Neuronal stem cell (in vitro differentiated cells): ENCODE measurements at regions not wholly inside any gene's neighbourhood (a gene's known extent, or its start where the extent isn't known, plus 50 kb on each side); places are given as distances from the start of the nearest gene placed in this dataset.
"Not testable (repeated sequence)": the region's sequence is repeated elsewhere in the genome, so short reads cannot be mapped to it uniquely, and the experiment has no call there.

Source experiments
- DNase-seq: peaks from one replicate; pipeline ENCODE4 v3.0.0-alpha.2; 2013; ENCODE audit warnings: low spot score
- H2AFZ ChIP-seq: one replicate; pipeline ENCODE4 v1.6.1; 2013; ENCODE audit warnings: mild to moderate bottlenecking, low read length, inconsistent platforms
- H2AK5ac ChIP-seq: 2 replicates; pipeline ENCODE4 v1.6.1; 2013; ENCODE audit warnings: low read depth, mild to moderate bottlenecking, inconsistent platforms, low read length, moderate library complexity, mixed read lengths
- H2BK120ac ChIP-seq: 2 replicates; pipeline ENCODE4 v1.6.1; 2013; ENCODE audit warnings: low read depth, mild to moderate bottlenecking, inconsistent platforms, low read length, moderate library complexity, mixed read lengths
- H2BK12ac ChIP-seq: one replicate; pipeline ENCODE4 v1.6.1; 2013; ENCODE audit warnings: low read length, inconsistent platforms
- H2BK15ac ChIP-seq: 2 replicates; pipeline ENCODE4 v1.6.1; 2013; ENCODE audit warnings: mild to moderate bottlenecking, low read length, inconsistent platforms, mixed read lengths
- H2BK5ac ChIP-seq: one replicate; pipeline ENCODE4 v1.6.1; 2013; ENCODE audit warnings: inconsistent platforms, mild to moderate bottlenecking, low read length, moderate library complexity
- H3K14ac ChIP-seq: one replicate; pipeline ENCODE4 v1.6.1; 2013; ENCODE audit warnings: low read length, inconsistent platforms
- H3K18ac ChIP-seq: 2 replicates; pipeline ENCODE4 v1.6.1; 2013; ENCODE audit warnings: low read length, inconsistent platforms
- H3K23ac ChIP-seq: 2 replicates; pipeline ENCODE4 v1.6.1; 2013; ENCODE audit warnings: low read depth, mild to moderate bottlenecking, mixed read lengths, low read length, inconsistent platforms; ENCODE audit not compliant: poor library complexity
- H3K27ac ChIP-seq: replicated peaks from 3 replicates; pipeline ENCODE4 v1.5.1; 2013; ENCODE audit warnings: low read length, inconsistent platforms
- H3K27me3 ChIP-seq, 3 experiments: 2 replicates each; pipeline ENCODE4 v1.6.1; 2013; ENCODE audit warnings: low read length in 3 of 3, mild to moderate bottlenecking in 2 of 3, inconsistent platforms in 1 of 3, low read depth in 1 of 3, mixed read lengths in 1 of 3, moderate library complexity in 1 of 3; ENCODE audit not compliant: control insufficient read depth in 3 of 3, insufficient read depth in 3 of 3
- H3K36me3 ChIP-seq, 2 donors: replicated peaks in 1 of 2; 2 replicates each; pipeline ENCODE4 v1.6.1; 2013; ENCODE audit warnings: low read length in 2 of 2; ENCODE audit not compliant: control insufficient read depth in 2 of 2, insufficient read depth in 2 of 2
- H3K4ac ChIP-seq: 2 replicates; pipeline ENCODE4 v1.6.1; 2013; ENCODE audit warnings: inconsistent platforms, mild to moderate bottlenecking, low read length, moderate library complexity
- H3K4me1 ChIP-seq, 2 donors: 1 replicate in 1 of 2; 2 replicates in 1 of 2; pipeline ENCODE4 v1.6.1; 2013; ENCODE audit warnings: low read length in 2 of 2, low read depth in 1 of 2; ENCODE audit not compliant: control insufficient read depth in 2 of 2, insufficient read depth in 1 of 2
- H3K4me2 ChIP-seq: one replicate; pipeline ENCODE4 v1.6.1; 2013; ENCODE audit warnings: mild to moderate bottlenecking, low read length, inconsistent platforms; ENCODE audit not compliant: insufficient read depth, poor library complexity, severe bottlenecking
- H3K4me3 ChIP-seq, 2 donors: 2 replicates each; pipeline ENCODE4 v1.5.1; 2013; ENCODE audit warnings: low read length in 2 of 2, mild to moderate bottlenecking in 2 of 2, inconsistent platforms in 1 of 2, moderate library complexity in 1 of 2
- H3K79me1 ChIP-seq: one replicate; pipeline ENCODE4 v1.6.1; 2013; ENCODE audit warnings: low read depth, mild to moderate bottlenecking, inconsistent platforms, low read length, moderate library complexity
- H3K9ac ChIP-seq: one replicate; pipeline ENCODE4 v1.6.1; 2013; ENCODE audit warnings: mild to moderate bottlenecking, low read depth, low read length, inconsistent platforms; ENCODE audit not compliant: poor library complexity
- H3K9me3 ChIP-seq, 2 donors: replicated peaks in 1 of 2; 2 replicates each; pipeline versions ENCODE3 to v1.6.1; 2013; ENCODE audit warnings: low read length in 2 of 2, mild to moderate bottlenecking in 2 of 2, inconsistent platforms in 1 of 2, low read depth in 1 of 2, mixed read lengths in 1 of 2, moderate library complexity in 1 of 2; ENCODE audit not compliant: control insufficient read depth in 2 of 2, insufficient read depth in 1 of 2
- H4K8ac ChIP-seq: one replicate; pipeline ENCODE4 v1.6.1; 2013; ENCODE audit warnings: low read depth, mild to moderate bottlenecking, inconsistent platforms, low read length, moderate library complexity
- H4K91ac ChIP-seq: one replicate; pipeline ENCODE4 v1.6.1; 2013; ENCODE audit warnings: low read length, low read depth, mild to moderate bottlenecking, inconsistent platforms; ENCODE audit not compliant: poor library complexity
- WGBS, 2 donors: extraction: QIAGEN DNeasy Blood & Tissue Kit; methylation state at CpG; one replicate each; pipeline ENCODE4 v1.1.7; 2013; ENCODE audit warnings: missing lambda C conversion rate in 2 of 2, mixed read lengths in 1 of 2; ENCODE audit not compliant: insufficient read length in 2 of 2, insufficient replicate concordance in 1 of 2; ENCODE audit errors: extremely low coverage in 2 of 2; 5-methylcytosine and 5-hydroxymethylcytosine counted together

DNA sequence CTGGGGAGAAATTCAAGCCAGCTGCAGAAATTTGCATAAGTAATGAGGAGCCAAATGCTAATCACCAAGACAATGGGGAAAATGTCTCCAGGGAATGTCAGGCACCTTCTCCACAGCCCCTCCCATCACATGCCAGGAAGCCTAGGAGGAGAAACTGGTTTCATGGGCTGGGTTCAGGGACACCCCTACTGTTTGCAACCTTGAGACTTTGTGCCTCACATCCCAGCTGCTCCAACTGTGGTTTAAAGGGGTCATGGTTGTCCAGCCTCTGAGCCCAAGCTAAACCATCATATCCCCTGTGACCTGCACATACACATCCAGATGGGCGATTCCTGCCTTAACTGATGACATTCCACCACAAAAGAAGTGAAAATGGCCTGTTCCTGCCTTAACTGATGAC, 258.4 kb upstream of the GULP1 start:
- H2BK5ac ChIP-seq, H3K4me3 ChIP-seq, H3K4me2 ChIP-seq, DNase-seq, H3K27me3 ChIP-seq, H4K91ac ChIP-seq, H3K4ac ChIP-seq, H2AFZ ChIP-seq, H3K4me1 ChIP-seq, H3K9ac ChIP-seq, H3K36me3 ChIP-seq, H3K18ac ChIP-seq, H3K27ac ChIP-seq, H3K23ac ChIP-seq, H2AK5ac ChIP-seq, H2BK15ac ChIP-seq, H2BK120ac ChIP-seq, H3K14ac ChIP-seq, H3K79me1 ChIP-seq, H4K8ac ChIP-seq, H3K9me3 ChIP-seq, H2BK12ac ChIP-seq: not testable (repeated sequence)
- WGBS, 2 donors: no CpG with 5 or more reads among the region's 1 CpG

DNA sequence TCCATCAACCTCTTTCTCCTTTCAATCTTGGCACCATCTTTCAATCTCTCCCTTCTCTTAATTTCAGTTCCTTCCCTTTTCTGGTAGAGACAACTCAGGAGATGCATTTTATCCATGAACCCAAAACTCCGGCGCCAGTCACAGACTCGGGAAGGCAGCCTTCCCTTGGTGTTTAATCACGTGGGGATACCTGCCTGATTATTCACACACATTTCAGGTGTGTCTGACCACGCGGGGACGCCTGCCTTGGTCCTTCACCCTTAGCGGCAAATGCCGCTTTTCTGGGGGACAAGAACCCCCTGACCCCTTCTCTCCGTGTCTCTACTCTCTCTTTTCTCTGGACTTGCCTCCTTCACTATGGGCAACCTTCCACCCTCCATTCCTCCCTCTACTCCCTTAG, 257.6 kb upstream of the GULP1 start:
- H3K4me2 ChIP-seq, H3K27ac ChIP-seq, H3K27me3 ChIP-seq, H2BK15ac ChIP-seq, H3K18ac ChIP-seq, H2BK5ac ChIP-seq, H3K14ac ChIP-seq, H3K79me1 ChIP-seq, H4K8ac ChIP-seq, H3K4me1 ChIP-seq, H2AK5ac ChIP-seq, DNase-seq, H3K36me3 ChIP-seq, H3K4ac ChIP-seq, H4K91ac ChIP-seq, H3K9ac ChIP-seq, H3K9me3 ChIP-seq, H3K4me3 ChIP-seq, H3K23ac ChIP-seq, H2BK120ac ChIP-seq, H2BK12ac ChIP-seq, H2AFZ ChIP-seq: not testable (repeated sequence)
- WGBS, 2 donors: no CpG with 5 or more reads among the region's 10 CpGs

- not testable (repeated sequence) for H3K4me3 ChIP-seq, H3K27ac ChIP-seq
These were observed 256.3 kb upstream of the GULP1 start for GRCh38 chr2:188035377-188035776.

GRCh38 chr2:188036786-188037185, 254.9 kb upstream of the GULP1 start:
- H4K91ac ChIP-seq, H3K27me3 ChIP-seq, H2BK12ac ChIP-seq, H3K23ac ChIP-seq, H3K4me1 ChIP-seq, H4K8ac ChIP-seq, H3K36me3 ChIP-seq, H3K18ac ChIP-seq, H3K4me2 ChIP-seq, H3K79me1 ChIP-seq, H3K9me3 ChIP-seq, DNase-seq, H3K14ac ChIP-seq, H2BK5ac ChIP-seq, H2AK5ac ChIP-seq, H3K27ac ChIP-seq, H2BK15ac ChIP-seq, H3K4ac ChIP-seq, H2AFZ ChIP-seq, H3K4me3 ChIP-seq, H2BK120ac ChIP-seq, H3K9ac ChIP-seq: not testable (repeated sequence)
- WGBS, 2 donors: no CpG with 5 or more reads among the region's 5 CpGs

More at GRCh38 chr2:188035377-188035776, 256.3 kb upstream of the GULP1 start:
- not testable (repeated sequence) for H3K36me3 ChIP-seq, H2BK5ac ChIP-seq, H3K18ac ChIP-seq, H3K27me3 ChIP-seq, H2BK12ac ChIP-seq, H3K79me1 ChIP-seq, H2BK120ac ChIP-seq, H2AFZ ChIP-seq, H3K9me3 ChIP-seq, H3K4ac ChIP-seq, H2AK5ac ChIP-seq, H3K9ac ChIP-seq, H4K8ac ChIP-seq, H3K14ac ChIP-seq, H4K91ac ChIP-seq, H3K23ac ChIP-seq, H3K4me1 ChIP-seq, H2BK15ac ChIP-seq, H3K4me2 ChIP-seq, DNase-seq
- no CpG with 5 or more reads among the region's 9 CpGs for WGBS, 2 donors
